ENCODE measurements at regions not wholly inside any gene's neighbourhood (a gene's known extent, or its start where the extent isn't known, plus 50 kb on each side); places are given as distances from the start of the nearest gene placed in this dataset.
"Not testable (repeated sequence)": the region's sequence is repeated elsewhere in the genome, so short reads cannot be mapped to it uniquely, and the experiment has no call there.

- no peak for DNase-seq
- BruUV-seq (replicated peaks), result no TSS peak
- POLR2A ChIA-PET (ENCODE audit: unreplicated experiment), result no interaction called here
Observed at GRCh38 chr4:169327951-169328350, 57.2 kb upstream of the SH3RF1 start.

GRCh38 chr4:169323925-169324324 lies 53.2 kb upstream of the SH3RF1 start:
- H3K9me2 ChIP-seq (ENCODE audit: insufficient read depth); DNase-seq; H3K4me3 ChIP-seq; H3K4me2 ChIP-seq; H3K27me3 ChIP-seq (ENCODE audit: insufficient read depth, low read depth); H3K36me3 ChIP-seq (ENCODE audit: low read depth); H3K79me2 ChIP-seq (ENCODE audit: low read depth); H3F3A ChIP-seq (ENCODE audit: insufficient read depth, low read depth); H3K9me3 ChIP-seq (ENCODE audit: insufficient read depth, low read depth); H2AFZ ChIP-seq; H4K20me1 ChIP-seq (ENCODE audit: insufficient read depth); CTCF ChIA-PET; H3K27ac ChIP-seq; intact Hi-C loops (cut with micrococcal nuclease; ENCODE audit: unreplicated experiment); BruUV-seq (replicated peaks); POLR2A ChIA-PET (ENCODE audit: unreplicated experiment); H3K4me1 ChIP-seq (replicated peaks; ENCODE audit: insufficient read depth): not testable (repeated sequence)

More at GRCh38 chr4:169327951-169328350, 57.2 kb upstream of the SH3RF1 start:
- H2AFZ ChIP-seq, result no peak overlapping the region
- intact Hi-C loops (cut with micrococcal nuclease; ENCODE audit: unreplicated experiment), result no loop called here
- H3K4me3 ChIP-seq, result no peak overlapping the region
- no peaks in the 10 kb centered on the region for H3K79me2 ChIP-seq (ENCODE audit: low read depth)
- no peaks in the 10 kb centered on the region for H3K36me3 ChIP-seq (ENCODE audit: low read depth)
- H4K20me1 ChIP-seq (ENCODE audit: insufficient read depth), result no peaks in the 10 kb centered on the region
- no peak for TF ChIP-seq EZH2 (IDR thresholded peaks at IDR 0.05; ENCODE audit: low read depth)
- no peaks in the 10 kb centered on the region for H3K27me3 ChIP-seq (ENCODE audit: insufficient read depth, low read depth)
- H3K4me2 ChIP-seq, result no peak overlapping the region
- no peaks in the 10 kb centered on the region for H3F3A ChIP-seq (ENCODE audit: insufficient read depth, low read depth)
- no peaks in the 10 kb centered on the region for H3K4me1 ChIP-seq (replicated peaks; ENCODE audit: insufficient read depth)
- no peaks in the 10 kb centered on the region for H3K9me2 ChIP-seq (ENCODE audit: insufficient read depth)
- no peaks in the 10 kb centered on the region for H3K9me3 ChIP-seq (ENCODE audit: insufficient read depth, low read depth)
- no peak overlapping the region for H3K27ac ChIP-seq
- CTCF ChIA-PET, result no interaction called here

GRCh38 chr4:169322833-169323232 lies 52.1 kb upstream of the SH3RF1 start:
- H2AFZ ChIP-seq; H3K4me2 ChIP-seq; H3K9me3 ChIP-seq (ENCODE audit: insufficient read depth, low read depth); DNase-seq; BruUV-seq (replicated peaks); H3K9me2 ChIP-seq (ENCODE audit: insufficient read depth); intact Hi-C loops (cut with micrococcal nuclease; ENCODE audit: unreplicated experiment); CTCF ChIA-PET; H3K27me3 ChIP-seq (ENCODE audit: insufficient read depth, low read depth); H3K36me3 ChIP-seq (ENCODE audit: low read depth); H3K4me1 ChIP-seq (replicated peaks; ENCODE audit: insufficient read depth); H3F3A ChIP-seq (ENCODE audit: insufficient read depth, low read depth); H3K27ac ChIP-seq; H3K79me2 ChIP-seq (ENCODE audit: low read depth); H4K20me1 ChIP-seq (ENCODE audit: insufficient read depth); H3K4me3 ChIP-seq; POLR2A ChIA-PET (ENCODE audit: unreplicated experiment): not testable (repeated sequence)

All from PC-9 (cell line).